ENCODE measurements at regions not wholly inside any gene's neighbourhood (a gene's known extent, or its start where the extent isn't known, plus 50 kb on each side); places are given as distances from the start of the nearest gene placed in this dataset.

DNA sequence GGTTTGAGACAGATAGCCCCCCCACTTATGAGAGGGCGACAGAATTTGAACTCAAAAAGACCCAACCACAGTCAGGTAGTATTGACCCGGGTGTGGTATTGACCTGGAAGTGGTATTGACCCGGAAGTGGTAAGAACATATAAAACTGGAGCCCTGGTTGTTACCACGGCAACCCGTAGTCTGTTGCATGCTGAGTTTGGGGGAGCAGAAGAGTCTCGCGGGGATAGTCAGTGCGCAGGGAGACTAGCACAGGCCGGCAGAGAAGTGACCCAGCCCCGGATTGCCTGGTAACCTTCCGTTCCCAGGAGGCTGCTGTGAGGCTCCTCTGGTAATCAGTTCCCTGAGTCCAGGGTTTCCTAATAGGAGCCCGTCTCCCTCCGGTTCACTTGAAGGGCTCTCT lies 96.2 kb downstream of the SNX5 start:
- TF ChIP-seq, protein P1, sequence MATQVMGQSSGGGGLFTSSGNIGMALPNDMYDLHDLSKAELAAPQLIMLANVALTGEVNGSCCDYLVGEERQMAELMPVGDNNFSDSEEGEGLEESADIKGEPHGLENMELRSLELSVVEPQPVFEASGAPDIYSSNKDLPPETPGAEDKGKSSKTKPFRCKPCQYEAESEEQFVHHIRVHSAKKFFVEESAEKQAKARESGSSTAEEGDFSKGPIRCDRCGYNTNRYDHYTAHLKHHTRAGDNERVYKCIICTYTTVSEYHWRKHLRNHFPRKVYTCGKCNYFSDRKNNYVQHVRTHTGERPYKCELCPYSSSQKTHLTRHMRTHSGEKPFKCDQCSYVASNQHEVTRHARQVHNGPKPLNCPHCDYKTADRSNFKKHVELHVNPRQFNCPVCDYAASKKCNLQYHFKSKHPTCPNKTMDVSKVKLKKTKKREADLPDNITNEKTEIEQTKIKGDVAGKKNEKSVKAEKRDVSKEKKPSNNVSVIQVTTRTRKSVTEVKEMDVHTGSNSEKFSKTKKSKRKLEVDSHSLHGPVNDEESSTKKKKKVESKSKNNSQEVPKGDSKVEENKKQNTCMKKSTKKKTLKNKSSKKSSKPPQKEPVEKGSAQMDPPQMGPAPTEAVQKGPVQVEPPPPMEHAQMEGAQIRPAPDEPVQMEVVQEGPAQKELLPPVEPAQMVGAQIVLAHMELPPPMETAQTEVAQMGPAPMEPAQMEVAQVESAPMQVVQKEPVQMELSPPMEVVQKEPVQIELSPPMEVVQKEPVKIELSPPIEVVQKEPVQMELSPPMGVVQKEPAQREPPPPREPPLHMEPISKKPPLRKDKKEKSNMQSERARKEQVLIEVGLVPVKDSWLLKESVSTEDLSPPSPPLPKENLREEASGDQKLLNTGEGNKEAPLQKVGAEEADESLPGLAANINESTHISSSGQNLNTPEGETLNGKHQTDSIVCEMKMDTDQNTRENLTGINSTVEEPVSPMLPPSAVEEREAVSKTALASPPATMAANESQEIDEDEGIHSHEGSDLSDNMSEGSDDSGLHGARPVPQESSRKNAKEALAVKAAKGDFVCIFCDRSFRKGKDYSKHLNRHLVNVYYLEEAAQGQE (IDR thresholded peaks at IDR 0.05) = no peak
- TF ChIP-seq, protein P2, sequence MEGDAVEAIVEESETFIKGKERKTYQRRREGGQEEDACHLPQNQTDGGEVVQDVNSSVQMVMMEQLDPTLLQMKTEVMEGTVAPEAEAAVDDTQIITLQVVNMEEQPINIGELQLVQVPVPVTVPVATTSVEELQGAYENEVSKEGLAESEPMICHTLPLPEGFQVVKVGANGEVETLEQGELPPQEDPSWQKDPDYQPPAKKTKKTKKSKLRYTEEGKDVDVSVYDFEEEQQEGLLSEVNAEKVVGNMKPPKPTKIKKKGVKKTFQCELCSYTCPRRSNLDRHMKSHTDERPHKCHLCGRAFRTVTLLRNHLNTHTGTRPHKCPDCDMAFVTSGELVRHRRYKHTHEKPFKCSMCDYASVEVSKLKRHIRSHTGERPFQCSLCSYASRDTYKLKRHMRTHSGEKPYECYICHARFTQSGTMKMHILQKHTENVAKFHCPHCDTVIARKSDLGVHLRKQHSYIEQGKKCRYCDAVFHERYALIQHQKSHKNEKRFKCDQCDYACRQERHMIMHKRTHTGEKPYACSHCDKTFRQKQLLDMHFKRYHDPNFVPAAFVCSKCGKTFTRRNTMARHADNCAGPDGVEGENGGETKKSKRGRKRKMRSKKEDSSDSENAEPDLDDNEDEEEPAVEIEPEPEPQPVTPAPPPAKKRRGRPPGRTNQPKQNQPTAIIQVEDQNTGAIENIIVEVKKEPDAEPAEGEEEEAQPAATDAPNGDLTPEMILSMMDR (IDR thresholded peaks at IDR 0.05) = no peak
- TF ChIP-seq RCOR1 (IDR thresholded peaks at IDR 0.05; ENCODE audit: low read depth, low read length) (no peak), EHF (CRISPR knock-in tag; IDR thresholded peaks at IDR 0.05) (no peak)
- TF ChIP-seq, protein P3, sequence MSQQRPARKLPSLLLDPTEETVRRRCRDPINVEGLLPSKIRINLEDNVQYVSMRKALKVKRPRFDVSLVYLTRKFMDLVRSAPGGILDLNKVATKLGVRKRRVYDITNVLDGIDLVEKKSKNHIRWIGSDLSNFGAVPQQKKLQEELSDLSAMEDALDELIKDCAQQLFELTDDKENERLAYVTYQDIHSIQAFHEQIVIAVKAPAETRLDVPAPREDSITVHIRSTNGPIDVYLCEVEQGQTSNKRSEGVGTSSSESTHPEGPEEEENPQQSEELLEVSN (IDR thresholded peaks at IDR 0.05; ENCODE audit: borderline replicate concordance, low read depth) = no peak
- TF ChIP-seq, protein P4, sequence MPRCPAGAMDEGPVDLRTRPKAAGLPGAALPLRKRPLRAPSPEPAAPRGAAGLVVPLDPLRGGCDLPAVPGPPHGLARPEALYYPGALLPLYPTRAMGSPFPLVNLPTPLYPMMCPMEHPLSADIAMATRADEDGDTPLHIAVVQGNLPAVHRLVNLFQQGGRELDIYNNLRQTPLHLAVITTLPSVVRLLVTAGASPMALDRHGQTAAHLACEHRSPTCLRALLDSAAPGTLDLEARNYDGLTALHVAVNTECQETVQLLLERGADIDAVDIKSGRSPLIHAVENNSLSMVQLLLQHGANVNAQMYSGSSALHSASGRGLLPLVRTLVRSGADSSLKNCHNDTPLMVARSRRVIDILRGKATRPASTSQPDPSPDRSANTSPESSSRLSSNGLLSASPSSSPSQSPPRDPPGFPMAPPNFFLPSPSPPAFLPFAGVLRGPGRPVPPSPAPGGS (IDR thresholded peaks at IDR 0.05) = no peak
